ENCODE measurements at regions not wholly inside any gene's neighbourhood (a gene's known extent, or its start where the extent isn't known, plus 50 kb on each side); places are given as distances from the start of the nearest gene placed in this dataset.

GRCh38 chr4:96092151-96092705 is 252.3 kb downstream of the PDHA2 start:
- DNase-seq (ENCODE audit: insufficient read length, low spot score, missing footprints): no peak
- Histone ChIP-seq H3K4me3 (ENCODE audit: insufficient read depth, low read length) (no peak overlapping the region), H3K27me3 (ENCODE audit: insufficient read depth, low read length) (no peaks in the 10 kb centered on the region), H3K79me2 (ENCODE audit: insufficient read depth, low read length) (no peaks in the 10 kb centered on the region), H4K20me1 (ENCODE audit: insufficient read depth, low read length) (no peaks in the 10 kb centered on the region), H3K27ac (ENCODE audit: low read depth, low read length) (no peak overlapping the region), H2AFZ (ENCODE audit: low read length) (no peak overlapping the region), H3K4me2 (ENCODE audit: insufficient read depth, low read length) (no peak overlapping the region), H3K36me3 (ENCODE audit: insufficient read depth, low read length) (no peaks in the 10 kb centered on the region), H3K9me3 (ENCODE audit: low read depth, low read length) (no peaks in the 10 kb centered on the region), H3K4me1 (ENCODE audit: insufficient read depth, low read length) (no peaks in the 10 kb centered on the region)
- TF ChIP-seq CTCF (IDR thresholded peaks at IDR 0.05; ENCODE audit: extremely low read depth, low read depth, low read length): no peak

- Histone ChIP-seq H3K79me2 (ENCODE audit: insufficient read depth, low read length) (no peaks in the 10 kb centered on the region), H3K4me2 (ENCODE audit: insufficient read depth, low read length) (no peak overlapping the region), H3K36me3 (ENCODE audit: insufficient read depth, low read length) (no peaks in the 10 kb centered on the region), H3K9me3 (ENCODE audit: low read depth, low read length) (no peaks in the 10 kb centered on the region), H4K20me1 (ENCODE audit: insufficient read depth, low read length) (no peaks in the 10 kb centered on the region), H3K4me1 (ENCODE audit: insufficient read depth, low read length) (no peaks in the 10 kb centered on the region), H3K4me3 (ENCODE audit: insufficient read depth, low read length) (no peak overlapping the region), H3K27me3 (ENCODE audit: insufficient read depth, low read length) (no peaks in the 10 kb centered on the region), H3K27ac (ENCODE audit: low read depth, low read length) (no peak overlapping the region), H2AFZ (ENCODE audit: low read length) (no peak overlapping the region)
- TF ChIP-seq CTCF (IDR thresholded peaks at IDR 0.05; ENCODE audit: extremely low read depth, low read depth, low read length): no peak
- no peak for DNase-seq (ENCODE audit: insufficient read length, low spot score, missing footprints)
Observed at GRCh38 chr4:96093057-96093456, 253.2 kb downstream of the PDHA2 start.

GRCh38 chr4:96093563-96093962 is 253.7 kb downstream of the PDHA2 start:
- Histone ChIP-seq H3K4me2 (ENCODE audit: insufficient read depth, low read length) (no peak overlapping the region), H3K79me2 (ENCODE audit: insufficient read depth, low read length) (no peaks in the 10 kb centered on the region), H3K4me1 (ENCODE audit: insufficient read depth, low read length) (no peaks in the 10 kb centered on the region), H4K20me1 (ENCODE audit: insufficient read depth, low read length) (no peaks in the 10 kb centered on the region), H3K27me3 (ENCODE audit: insufficient read depth, low read length) (no peaks in the 10 kb centered on the region), H2AFZ (ENCODE audit: low read length) (no peak overlapping the region), H3K27ac (ENCODE audit: low read depth, low read length) (no peak overlapping the region), H3K9me3 (ENCODE audit: low read depth, low read length) (no peaks in the 10 kb centered on the region), H3K36me3 (ENCODE audit: insufficient read depth, low read length) (no peaks in the 10 kb centered on the region), H3K4me3 (ENCODE audit: insufficient read depth, low read length) (no peak overlapping the region)
- TF ChIP-seq CTCF (IDR thresholded peaks at IDR 0.05; ENCODE audit: extremely low read depth, low read depth, low read length): no peak
- no peak for DNase-seq (ENCODE audit: insufficient read length, low spot score, missing footprints)

GRCh38 chr4:96094183-96094582 is 254.3 kb downstream of the PDHA2 start:
- DNase-seq (ENCODE audit: insufficient read length, low spot score, missing footprints): no peak
- TF ChIP-seq CTCF (IDR thresholded peaks at IDR 0.05; ENCODE audit: extremely low read depth, low read depth, low read length): no peak

More at GRCh38 chr4:96094183-96094582, 254.3 kb downstream of the PDHA2 start:
- Histone ChIP-seq H3K36me3 (ENCODE audit: insufficient read depth, low read length) (no peaks in the 10 kb centered on the region), H3K4me1 (ENCODE audit: insufficient read depth, low read length) (no peaks in the 10 kb centered on the region), H3K27me3 (ENCODE audit: insufficient read depth, low read length) (no peaks in the 10 kb centered on the region), H2AFZ (ENCODE audit: low read length) (no peak overlapping the region), H3K4me2 (ENCODE audit: insufficient read depth, low read length) (no peak overlapping the region), H3K79me2 (ENCODE audit: insufficient read depth, low read length) (no peaks in the 10 kb centered on the region), H3K4me3 (ENCODE audit: insufficient read depth, low read length) (no peak overlapping the region), H3K9me3 (ENCODE audit: low read depth, low read length) (no peaks in the 10 kb centered on the region), H4K20me1 (ENCODE audit: insufficient read depth, low read length) (no peaks in the 10 kb centered on the region), H3K27ac (ENCODE audit: low read depth, low read length) (no peak overlapping the region)
